NCI-H748 treated with DMSO at 0.1 percent for 48 hours (cell line): ENCODE measurements at regions not wholly inside any gene's neighbourhood (a gene's known extent, or its start where the extent isn't known, plus 50 kb on each side); places are given as distances from the start of the nearest gene placed in this dataset.

Source experiments
- DNase-seq: peaks from one replicate; lab custom pipeline; 2025; lab: John Stamatoyannopoulos, UW

DNA sequence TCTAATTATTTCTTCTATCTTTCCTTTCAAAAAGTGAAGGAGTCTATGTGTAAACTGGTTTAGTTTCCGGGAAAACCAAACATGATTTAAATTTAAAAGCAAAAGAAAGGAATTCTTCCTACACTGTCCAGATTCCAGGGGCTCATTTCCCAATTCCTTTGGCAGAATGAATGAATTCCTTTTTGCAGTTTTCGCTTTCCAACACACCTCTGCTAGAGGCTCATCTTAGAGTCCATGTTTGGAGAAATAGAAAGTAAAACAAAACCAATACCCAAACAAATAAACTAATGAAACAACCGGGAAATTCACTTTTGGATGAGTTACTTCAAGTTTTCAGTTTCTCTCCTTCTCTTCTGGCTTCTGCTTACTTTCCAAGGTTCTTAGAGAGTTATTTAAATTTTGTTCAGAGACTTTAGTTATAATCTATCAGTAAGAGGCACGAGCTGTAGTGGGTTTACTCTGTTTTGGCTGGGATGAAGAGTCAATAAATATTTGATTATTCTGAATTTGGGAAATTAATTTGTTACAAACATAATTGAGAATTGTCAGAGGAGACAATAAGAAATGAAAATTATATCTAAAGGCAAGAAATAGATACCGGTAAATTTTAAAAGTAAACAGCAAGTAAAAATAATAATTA lies 365.0 kb upstream of the CDH9 start:
- no peak for DNase-seq

DNA sequence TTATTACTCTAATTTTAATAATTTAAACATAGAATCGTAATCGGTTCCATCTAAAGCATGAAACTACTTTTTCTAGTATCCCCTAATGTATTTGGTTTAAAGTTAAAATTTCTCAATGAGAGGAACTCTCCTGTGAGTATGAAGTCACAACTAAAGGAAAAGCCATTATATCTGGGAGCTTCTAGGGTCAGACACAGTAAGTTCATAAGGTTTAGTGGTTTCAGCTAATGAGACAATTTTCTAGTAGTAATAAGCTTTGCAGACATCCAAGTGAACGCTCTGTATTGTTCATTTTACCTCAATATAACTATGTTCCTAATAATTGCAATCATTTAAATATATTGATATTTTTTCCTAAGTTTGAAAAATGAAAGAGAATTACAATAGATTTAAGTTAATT lies 364.4 kb upstream of the CDH9 start:
- DNase-seq = no peak

DNA sequence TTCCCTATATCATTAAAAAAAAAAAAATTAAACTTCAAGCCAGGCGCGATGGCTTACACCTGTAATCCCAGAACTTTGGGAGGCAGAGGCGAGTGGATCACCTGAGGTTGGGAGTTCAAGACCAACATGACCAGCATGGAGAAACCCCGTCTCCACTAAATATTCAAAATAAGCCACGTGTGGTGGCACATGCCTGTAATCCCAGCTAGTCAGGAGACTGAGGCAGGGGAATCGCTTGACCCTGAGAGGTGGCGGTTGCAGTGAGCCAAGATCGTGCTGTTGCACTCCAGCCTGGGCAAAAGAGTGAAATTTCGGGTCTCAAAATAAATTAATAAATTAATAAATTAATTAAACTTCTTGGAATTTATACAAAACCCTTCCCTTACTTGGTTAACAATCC lies 358.6 kb upstream of the CDH9 start:
- DNase-seq = no peak

DNA sequence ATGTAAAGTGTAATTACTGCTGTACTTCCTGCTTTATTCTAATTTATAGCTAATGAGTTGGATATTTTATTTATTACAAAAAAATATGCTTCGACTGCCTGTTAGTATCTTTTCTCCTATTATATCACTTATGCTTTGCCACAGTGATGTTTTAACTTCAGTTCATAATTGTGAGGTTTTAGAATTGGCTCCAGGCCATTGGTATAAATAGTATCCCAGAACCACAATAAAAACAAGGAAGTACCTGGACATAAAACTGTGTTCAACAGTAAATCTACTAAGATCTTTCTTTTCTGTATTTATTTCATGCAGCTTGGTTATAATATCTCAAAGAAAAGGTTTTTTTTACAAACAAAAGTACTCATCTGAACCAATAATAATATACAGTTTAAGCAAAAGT lies 354.3 kb upstream of the CDH9 start:
- DNase-seq = no peak

DNA sequence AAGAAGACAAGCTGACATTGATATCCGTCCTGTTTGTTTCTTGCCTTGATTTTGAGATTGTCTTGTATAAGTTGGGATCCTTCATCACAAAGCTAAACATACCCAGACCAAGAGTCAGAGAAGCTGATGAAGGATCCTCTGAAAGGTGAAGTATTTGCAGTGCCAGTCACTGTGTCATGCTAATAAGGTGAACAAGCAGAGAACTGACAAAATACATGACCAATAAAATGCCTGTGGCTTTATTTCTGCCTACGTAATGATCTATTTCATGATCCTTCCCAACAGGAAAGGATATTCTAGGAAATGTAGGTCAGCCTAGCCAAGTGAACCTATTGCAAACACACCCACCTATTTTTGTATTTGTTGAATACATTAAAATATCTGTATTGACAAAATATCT lies 351.3 kb upstream of the CDH9 start:
- DNase-seq = no peak

GRCh38 chr5:27388755-27389154 lies 350.4 kb upstream of the CDH9 start:
- no peak for DNase-seq

- DNase-seq = no peak
Observed at GRCh38 chr5:27387535-27388073, 349.2 kb upstream of the CDH9 start.

- no peak for DNase-seq
Observed at GRCh38 chr5:27381686-27382085, 343.3 kb upstream of the CDH9 start.

DNA sequence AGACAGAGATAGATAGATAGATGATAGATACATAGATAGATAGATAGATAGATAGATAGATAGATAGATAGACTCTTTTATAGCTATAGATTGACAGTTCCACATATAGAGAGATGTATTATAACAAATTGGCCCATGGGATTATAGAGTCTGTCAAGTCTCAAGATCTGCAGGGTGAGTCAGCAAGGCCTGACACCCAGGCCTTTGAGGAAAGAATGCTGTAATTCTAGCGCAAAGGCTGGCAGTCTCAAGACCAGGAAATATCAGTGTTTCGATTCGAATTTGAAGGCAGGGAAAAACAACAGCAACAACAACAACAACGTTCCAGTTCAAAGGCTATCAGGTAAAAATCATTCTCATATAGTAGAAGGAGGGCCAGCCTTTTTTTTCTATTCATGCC lies 339.2 kb upstream of the CDH9 start:
- no peak for DNase-seq

DNA sequence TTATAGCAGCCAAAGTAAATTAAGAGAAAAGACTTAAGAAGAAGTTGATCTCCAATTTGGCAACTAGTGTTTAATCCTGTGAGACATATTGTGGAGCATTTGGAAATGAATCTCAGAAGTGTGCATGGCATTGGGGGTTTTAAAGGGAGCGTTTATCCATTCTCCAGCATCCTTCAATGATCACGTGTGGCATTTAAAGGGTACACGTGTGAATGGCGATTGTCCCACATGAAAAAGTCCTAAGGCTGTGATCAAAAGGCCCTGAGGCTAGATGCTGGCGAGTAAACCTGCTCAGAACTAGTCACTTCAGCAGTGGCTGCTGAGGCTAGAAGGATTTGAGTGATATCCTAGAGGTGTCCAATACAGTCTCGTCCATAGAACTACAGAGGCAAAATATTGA lies 315.6 kb upstream of the CDH9 start:
- no peak for DNase-seq

GRCh38 chr5:27353540-27353939 lies 315.2 kb upstream of the CDH9 start:
- no peak for DNase-seq

DNA sequence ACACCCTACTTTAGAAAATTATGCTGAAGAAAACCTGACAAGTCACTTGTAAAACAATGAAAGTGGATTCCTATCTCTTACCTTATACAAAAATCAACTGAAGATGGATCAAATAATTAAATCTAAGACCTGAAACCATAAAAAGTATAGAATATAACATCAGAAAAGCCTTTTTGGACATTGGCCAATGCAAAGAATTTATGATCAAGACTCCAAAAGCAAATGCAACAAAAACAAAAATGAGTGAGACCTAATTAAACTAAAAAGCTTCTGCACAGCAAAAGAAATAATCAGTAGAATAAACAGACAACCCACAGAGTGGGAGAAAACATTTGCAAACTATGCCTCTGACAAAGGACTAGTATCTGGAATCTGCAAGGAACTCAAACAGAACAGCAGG lies 303.0 kb upstream of the CDH9 start:
- peak; percentile 96 for DNase-seq

GRCh38 chr5:27336817-27337216 lies 298.4 kb upstream of the CDH9 start:
- no peak for DNase-seq

DNA sequence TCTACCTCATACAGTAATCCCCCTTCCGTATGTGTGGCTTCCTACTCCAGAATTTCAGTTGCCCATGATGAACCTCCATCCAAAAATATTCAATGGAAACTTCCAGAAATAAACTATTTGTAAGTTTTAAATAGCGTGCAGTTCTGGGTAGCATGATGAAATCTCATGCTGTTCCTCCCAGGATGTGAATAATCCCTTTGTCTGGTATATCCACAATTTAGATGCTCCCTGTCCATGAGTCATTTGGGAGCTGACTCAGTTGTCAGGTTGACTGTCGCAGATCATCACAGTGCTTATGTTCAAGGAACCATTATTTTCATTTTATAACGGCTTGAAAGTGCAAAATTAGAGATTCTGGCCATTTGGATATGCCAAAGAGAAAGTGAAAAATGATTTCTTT lies 290.1 kb upstream of the CDH9 start:
- no peak for DNase-seq

DNA sequence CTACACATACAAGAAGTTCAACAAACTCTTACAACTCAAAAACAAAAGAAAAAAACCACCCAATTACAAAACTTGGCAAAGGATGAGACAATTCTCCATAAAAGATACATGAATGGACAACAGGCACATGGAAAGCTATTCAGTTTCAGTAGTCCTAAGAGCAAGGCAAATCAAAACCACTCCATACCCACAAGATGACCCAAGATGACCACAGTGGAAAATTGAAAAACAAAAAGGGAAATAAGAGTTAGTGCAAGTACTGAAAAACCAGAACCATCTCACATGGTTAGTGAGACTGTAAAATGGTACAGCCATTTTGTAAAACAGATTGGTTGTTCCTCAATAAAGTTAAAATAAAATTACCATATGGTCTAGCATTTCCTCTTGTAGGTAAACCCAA lies 287.1 kb upstream of the CDH9 start:
- DNase-seq = no peak

- DNase-seq = no peak
Observed at GRCh38 chr5:27318701-27319100, 280.3 kb upstream of the CDH9 start.

- no peak for DNase-seq
Observed at GRCh38 chr5:27316271-27316650, 277.9 kb upstream of the CDH9 start.

- DNase-seq = no peak
Observed at GRCh38 chr5:27315363-27316270, 277.2 kb upstream of the CDH9 start.

GRCh38 chr5:27313549-27313948 lies 275.2 kb upstream of the CDH9 start:
- DNase-seq = no peak

DNA sequence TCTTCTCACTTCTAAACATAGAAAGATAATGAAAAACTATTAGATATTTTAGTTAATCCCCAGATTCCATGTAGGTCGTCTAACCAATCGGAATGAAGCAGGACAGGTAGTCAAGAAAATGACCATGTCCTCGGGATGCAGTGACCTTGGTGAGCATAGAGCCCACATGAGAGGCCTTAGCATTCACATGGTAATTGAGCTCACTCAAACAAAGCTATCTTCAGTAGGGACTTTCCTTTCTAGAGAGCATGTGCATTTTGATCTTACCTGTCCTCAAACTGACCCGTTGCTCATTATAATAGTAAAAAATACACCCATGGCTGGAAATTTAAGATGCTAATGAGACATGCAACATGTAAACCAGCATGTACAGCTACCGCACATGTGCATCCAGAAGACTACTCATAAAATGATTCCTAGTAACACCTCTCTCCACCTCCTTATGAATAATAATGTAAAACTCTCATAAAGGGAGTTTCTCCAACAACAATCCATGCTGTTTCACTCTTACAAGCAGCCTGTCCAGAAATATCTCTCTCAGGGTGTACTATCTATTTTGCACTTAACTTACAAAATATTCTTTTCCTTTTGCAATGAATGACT lies 274.0 kb upstream of the CDH9 start:
- no peak for DNase-seq

- no peak for DNase-seq
Observed at GRCh38 chr5:27311544-27311943, 273.2 kb upstream of the CDH9 start.

DNA sequence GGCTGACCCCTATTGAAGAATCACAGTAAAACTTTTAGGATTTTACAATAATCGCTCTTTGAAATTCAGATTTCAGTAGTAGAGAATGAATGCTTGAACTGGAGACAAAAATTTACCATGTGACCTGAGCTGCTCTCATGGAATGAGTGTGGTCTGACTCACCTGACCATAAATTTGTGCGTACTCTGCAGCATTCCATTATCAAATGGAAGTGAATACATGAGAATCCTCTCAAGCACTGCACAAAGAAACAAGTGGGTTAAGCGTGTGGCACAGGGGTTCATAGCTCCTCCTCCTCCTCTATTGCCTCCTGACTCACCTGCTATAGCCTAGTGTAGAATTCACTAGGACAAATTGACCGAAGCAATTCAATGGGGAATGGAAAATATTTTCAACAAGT lies 269.8 kb upstream of the CDH9 start:
- DNase-seq = no peak

GRCh38 chr5:27290172-27290571 lies 251.8 kb upstream of the CDH9 start:
- no peak for DNase-seq
